ENCODE measurements at regions not wholly inside any gene's neighbourhood (a gene's known extent, or its start where the extent isn't known, plus 50 kb on each side); places are given as distances from the start of the nearest gene placed in this dataset.

- no peak for TF ChIP-seq POLR2AphosphoS5 (IDR thresholded peaks at IDR 0.05)
- no peak for TF ChIP-seq CTCF (IDR thresholded peaks at IDR 0.05)
- TF ChIP-seq POLR2A (IDR thresholded peaks at IDR 0.05): no peak
Measured at GRCh38 chr11:26793487-26793886, 71.6 kb upstream of the SLC5A12 start.

Measured in prostate gland (tissue), 2 donors.